NCI-H524 treated with DMSO at 0.1 percent for 48 hours (cell line): ENCODE measurements at regions not wholly inside any gene's neighbourhood (a gene's known extent, or its start where the extent isn't known, plus 50 kb on each side); places are given as distances from the start of the nearest gene placed in this dataset.
"Not testable (repeated sequence)": the region's sequence is repeated elsewhere in the genome, so short reads cannot be mapped to it uniquely, and the experiment has no call there.

ENCODE experiments used
- DNase-seq: peaks from one replicate; lab custom pipeline; 2025; lab: John Stamatoyannopoulos, UW

- not testable (repeated sequence) for DNase-seq
Observed at GRCh38 chr15:88965097-88965496, 51.9 kb upstream of the MFGE8 start.

- DNase-seq: no peak
Observed at GRCh38 chr15:88970232-88970631, 57.1 kb upstream of the MFGE8 start.

DNA sequence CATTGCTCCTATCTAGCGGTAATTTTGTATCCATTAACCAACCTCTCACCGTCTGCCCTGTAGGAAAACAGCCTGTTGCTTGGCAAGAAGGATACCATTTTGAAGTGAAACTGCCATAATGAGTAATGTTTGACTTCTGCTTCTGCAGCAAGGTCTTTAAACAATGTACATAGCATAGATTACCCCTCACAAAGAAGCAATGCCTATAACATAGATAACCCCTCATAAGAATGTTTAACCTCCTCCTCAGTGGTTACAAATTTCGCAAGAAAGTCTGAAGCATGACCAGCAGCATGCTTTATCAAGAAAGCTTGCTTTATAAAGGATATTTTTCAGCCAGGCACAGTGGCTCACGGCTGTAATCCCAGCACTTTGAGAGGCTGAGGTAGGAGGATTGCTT lies 61.2 kb upstream of the MFGE8 start:
- no peak for DNase-seq

DNA sequence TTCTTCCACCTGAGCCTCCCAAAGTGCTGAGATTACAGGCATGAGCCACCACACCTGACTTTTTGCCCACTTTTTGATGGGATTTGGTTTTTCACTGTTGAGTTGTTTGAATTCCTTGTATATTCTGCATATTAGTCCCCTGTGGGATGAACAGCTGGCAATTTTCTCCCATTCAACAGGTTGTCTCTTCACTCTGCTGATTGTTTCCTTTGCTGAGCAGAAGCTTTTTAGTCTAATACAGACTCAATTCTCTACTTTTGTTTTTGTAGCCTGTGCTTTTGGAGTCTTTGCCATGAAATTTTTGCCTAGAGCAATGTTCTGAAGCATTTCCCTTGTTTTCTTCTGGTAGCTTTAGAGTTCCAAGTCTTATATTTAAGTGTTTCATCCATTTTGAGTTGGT lies 62.7 kb upstream of the MFGE8 start:
- DNase-seq: no peak

GRCh38 chr15:88976656-88977055 lies 63.5 kb upstream of the MFGE8 start:
- DNase-seq: no peak

- no peak for DNase-seq
Observed at GRCh38 chr15:88979674-88980073, 66.5 kb upstream of the MFGE8 start.

GRCh38 chr15:88980498-88980897 lies 67.3 kb upstream of the MFGE8 start:
- no peak for DNase-seq

GRCh38 chr15:88981244-88982215 lies 68.4 kb upstream of the MFGE8 start:
- no peak for DNase-seq

GRCh38 chr15:88982304-88982945 lies 69.2 kb upstream of the MFGE8 start:
- no peak for DNase-seq

DNA sequence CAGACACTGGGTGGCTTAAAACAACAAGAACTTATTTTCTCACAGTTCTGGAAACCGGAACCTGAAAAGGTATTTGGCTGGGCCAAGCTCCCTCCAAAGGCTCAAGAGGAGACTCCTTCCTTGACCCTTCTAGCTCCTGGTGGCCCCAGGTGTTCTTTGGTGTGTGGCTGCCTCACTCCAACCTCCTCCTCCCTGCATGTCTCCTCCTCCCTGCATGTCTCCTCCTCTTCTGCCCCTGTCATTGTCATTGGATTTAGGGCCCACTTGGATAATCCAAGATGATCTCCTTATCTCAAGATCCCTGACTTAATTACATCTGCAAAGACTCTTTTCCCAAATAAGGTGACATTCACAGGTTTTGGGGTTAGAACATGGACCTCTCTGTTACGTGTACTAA lies 69.8 kb upstream of the MFGE8 start:
- no peak for DNase-seq

DNA sequence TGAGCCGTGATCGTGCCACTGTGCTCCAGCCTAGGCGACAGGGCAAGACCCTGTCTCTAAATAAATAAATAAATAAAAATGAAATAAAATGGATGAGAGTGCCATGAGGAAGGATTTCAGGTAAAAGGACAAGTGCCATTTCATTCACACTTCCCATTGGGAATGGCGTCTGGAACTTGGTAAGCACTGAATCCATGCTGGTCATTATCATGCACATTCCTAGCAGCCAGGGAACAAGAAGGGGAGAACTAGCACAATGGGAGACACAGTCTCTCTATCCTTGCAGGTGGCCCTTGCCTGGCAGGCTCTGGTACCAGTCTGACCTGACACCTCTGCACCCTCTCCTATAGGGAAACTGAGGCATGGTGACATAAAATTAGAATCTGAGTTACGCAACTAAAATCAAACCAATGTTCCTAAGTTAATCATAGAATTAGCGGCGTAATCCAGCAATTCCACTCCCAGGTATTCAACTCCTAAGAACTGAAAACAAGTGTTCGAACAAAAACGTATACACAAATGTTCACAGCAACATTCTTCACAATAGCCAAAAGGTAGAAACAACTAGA lies 70.8 kb upstream of the MFGE8 start:
- no peak for DNase-seq

- DNase-seq: no peak
Observed at GRCh38 chr15:88985547-88986393, 72.6 kb upstream of the MFGE8 start.

DNA sequence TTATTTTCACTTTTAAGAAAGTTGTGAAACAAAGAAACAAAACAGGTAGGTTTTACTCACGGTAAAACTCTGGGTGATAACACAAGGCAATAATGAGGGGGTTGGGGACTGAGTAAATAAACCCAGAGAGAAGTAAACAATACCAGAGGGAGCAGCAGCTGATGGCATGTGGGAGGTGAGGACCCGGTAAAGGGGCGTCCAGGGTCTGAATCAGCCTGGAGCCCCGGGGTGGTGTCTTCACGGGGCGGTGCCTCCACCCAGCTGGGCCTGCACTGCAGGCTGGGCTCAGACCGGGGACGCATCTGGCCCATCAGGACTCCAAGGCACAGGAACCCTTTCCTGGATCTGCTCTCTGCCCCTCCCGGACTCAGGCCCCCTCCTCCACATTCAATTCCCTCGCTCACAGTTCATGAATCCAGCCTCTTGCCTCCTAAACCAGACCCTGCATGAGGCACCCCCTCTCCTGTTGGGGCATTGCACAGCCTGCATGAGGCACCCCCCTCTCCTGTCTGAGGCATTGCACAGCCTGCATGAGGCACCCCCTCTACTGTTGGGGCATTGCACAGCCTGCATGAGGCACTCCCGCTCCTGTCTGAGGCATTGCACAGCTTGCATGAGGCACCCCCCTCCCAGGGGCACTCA lies 73.9 kb upstream of the MFGE8 start:
- DNase-seq: no peak

- DNase-seq: no peak
Observed at GRCh38 chr15:88987591-88987933, 74.4 kb upstream of the MFGE8 start.

DNA sequence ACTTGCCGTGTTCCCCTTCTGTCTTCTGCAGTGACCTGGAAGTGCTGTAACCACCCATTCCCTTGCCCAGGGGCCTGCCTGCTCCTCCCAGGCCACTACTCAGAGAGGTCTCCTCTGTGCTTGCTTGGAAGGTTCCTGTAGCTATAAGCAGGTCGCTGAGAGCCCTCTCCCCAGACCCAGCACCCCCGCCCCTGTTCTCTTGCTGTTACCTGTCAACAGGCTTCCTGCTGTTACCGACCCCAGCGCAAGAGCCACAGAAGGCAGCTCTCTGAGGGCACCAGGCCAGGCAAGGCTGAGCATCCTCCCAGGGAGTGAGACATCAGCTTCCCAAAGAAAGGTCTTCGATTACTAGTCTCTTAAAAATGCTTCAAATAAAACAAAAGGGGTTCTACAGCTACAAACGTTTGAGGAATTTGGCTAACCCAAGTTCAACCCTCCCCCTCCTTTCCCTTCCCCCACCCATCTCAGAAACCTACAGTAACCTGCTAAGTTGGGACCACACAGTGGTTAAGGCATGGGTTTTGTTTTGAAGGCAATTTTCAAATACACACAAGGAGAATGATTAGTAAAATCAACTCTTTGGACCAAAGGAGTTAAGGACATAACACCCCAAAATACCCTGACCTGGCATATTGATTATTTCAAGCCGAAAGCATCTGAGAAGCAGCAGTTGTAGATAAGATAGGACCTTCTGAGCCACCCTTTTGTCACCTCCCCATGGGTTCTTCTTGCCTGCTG lies 74.9 kb upstream of the MFGE8 start:
- no peak for DNase-seq

- DNase-seq: no peak
Observed at GRCh38 chr15:88989578-88989977, 76.4 kb upstream of the MFGE8 start.

DNA sequence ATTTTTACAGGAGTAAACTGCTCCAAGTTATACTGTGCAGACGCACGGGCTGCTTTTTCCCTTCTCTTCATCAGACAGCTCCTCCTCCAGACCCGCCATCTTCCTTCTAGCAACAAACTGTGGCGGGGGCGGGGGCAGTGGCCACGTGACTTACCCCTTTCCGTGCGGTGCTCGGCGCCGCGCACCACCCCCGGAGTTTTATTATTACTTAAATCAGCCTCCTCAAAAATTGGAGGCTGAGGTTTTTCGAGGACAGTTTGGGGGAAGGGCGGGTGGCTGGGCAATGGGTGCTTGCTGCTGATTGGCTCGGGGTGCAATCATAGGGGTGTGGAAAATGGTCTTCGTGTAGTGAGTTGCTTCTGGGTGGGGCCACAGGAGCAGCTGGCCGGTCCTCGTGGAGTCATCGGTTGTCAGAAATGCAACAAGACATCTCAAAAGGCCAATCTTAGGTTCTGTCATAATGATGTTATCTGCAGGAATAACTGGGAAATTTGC lies 77.1 kb upstream of the MFGE8 start:
- no peak for DNase-seq

DNA sequence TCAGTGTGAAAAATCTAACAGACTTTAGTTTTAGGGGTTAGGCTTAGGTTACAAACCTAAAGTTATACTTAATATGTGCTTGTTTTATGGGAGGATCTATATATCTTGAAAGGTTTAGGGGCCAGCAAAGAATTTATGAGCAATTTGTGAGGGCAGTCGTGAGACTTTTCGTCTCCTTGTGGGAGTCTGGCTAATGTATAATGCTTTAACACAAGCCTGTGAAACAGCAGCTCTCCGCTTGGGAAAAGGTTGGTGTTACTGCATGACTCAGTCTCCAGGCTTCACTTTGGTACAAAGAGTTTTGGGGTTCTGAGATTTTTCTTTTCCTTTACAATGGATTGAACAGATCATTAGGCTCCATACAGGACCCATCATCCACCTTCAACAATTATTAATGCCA lies 79.0 kb upstream of the MFGE8 start:
- DNase-seq: no peak

GRCh38 chr15:88992912-88993376 lies 79.8 kb upstream of the MFGE8 start:
- no peak for DNase-seq

- DNase-seq: no peak
Observed at GRCh38 chr15:88993662-88994061, 80.5 kb upstream of the MFGE8 start.

DNA sequence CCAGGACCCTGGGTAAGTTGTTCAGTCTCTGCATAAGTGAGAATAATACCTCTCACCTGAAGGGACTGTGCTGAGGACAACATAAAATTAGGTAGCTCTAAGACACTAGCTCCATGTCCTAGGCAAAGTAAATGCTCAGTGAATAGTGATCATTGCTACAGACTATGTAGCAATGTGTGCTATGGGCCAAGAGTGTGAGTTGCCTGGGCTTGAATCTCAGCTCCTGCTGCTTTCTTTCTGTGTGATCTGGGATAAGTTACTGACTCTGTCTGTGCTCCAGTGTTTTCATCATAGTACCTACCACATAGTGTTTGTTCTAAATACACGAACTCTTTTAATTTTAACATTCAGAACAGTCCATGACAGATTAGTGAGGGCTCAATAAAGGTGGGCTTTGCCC lies 81.1 kb upstream of the MFGE8 start:
- no peak for DNase-seq
